ENCODE measurements at regions not wholly inside any gene's neighbourhood (a gene's known extent, or its start where the extent isn't known, plus 50 kb on each side); places are given as distances from the start of the nearest gene placed in this dataset.

- Histone ChIP-seq H3K4me2 (ENCODE audit: insufficient read depth, low read length) (no peak overlapping the region), H3K27ac (ENCODE audit: low read length) (no peak overlapping the region), H3K9me3 (ENCODE audit: insufficient read depth, low read length, severe bottlenecking) (no peaks in the 10 kb centered on the region), H3K9ac (ENCODE audit: low read depth, low read length) (no peak overlapping the region), H3K27me3 (ENCODE audit: insufficient read depth, low read length, poor library complexity) (no peaks in the 10 kb centered on the region), H3K4me1 (ENCODE audit: insufficient read depth, low read length) (no peaks in the 10 kb centered on the region), H2AFZ (ENCODE audit: low read depth, low read length) (no peak overlapping the region), H4K20me1 (ENCODE audit: insufficient read depth, low read length) (no peaks in the 10 kb centered on the region), H3K36me3 (ENCODE audit: insufficient read depth, low read length) (no peaks in the 10 kb centered on the region), H3K79me2 (ENCODE audit: insufficient read depth, low read length) (no peaks in the 10 kb centered on the region), H3K4me3 (ENCODE audit: low read depth in 1 of 2, low read length in 2 of 2) (no peak overlapping the region)
- no peak for TF ChIP-seq EZH2 (IDR thresholded peaks at IDR 0.05; ENCODE audit: borderline replicate concordance, low read depth, low read length, severe bottlenecking)
- no peak for TF ChIP-seq CTCF (IDR thresholded peaks at IDR 0.05; ENCODE audit: borderline replicate concordance, extremely low read depth, low read length, poor library complexity, severe bottlenecking)
- no peak for ATAC-seq (ENCODE audit: insufficient read depth, low read depth)
- DNase-seq: no peak
Measured at GRCh38 chr6:54754406-54754805, 92.2 kb upstream of the FAM83B start.

- Histone ChIP-seq H3K4me2 (ENCODE audit: insufficient read depth, low read length) (no peak overlapping the region), H2AFZ (ENCODE audit: low read depth, low read length) (no peak overlapping the region), H3K36me3 (ENCODE audit: insufficient read depth, low read length) (no peaks in the 10 kb centered on the region), H3K9ac (ENCODE audit: low read depth, low read length) (no peak overlapping the region), H3K27me3 (ENCODE audit: insufficient read depth, low read length, poor library complexity) (no peaks in the 10 kb centered on the region), H3K4me1 (ENCODE audit: insufficient read depth, low read length) (no peaks in the 10 kb centered on the region), H3K9me3 (ENCODE audit: insufficient read depth, low read length, severe bottlenecking) (no peaks in the 10 kb centered on the region), H3K27ac (ENCODE audit: low read length) (no peak overlapping the region), H3K4me3 (ENCODE audit: low read depth in 1 of 2, low read length in 2 of 2) (no peak overlapping the region), H3K79me2 (ENCODE audit: insufficient read depth, low read length) (no peaks in the 10 kb centered on the region), H4K20me1 (ENCODE audit: insufficient read depth, low read length) (no peaks in the 10 kb centered on the region)
- DNase-seq: no peak
- TF ChIP-seq CTCF (IDR thresholded peaks at IDR 0.05; ENCODE audit: borderline replicate concordance, extremely low read depth, low read length, poor library complexity, severe bottlenecking): no peak
- ATAC-seq (ENCODE audit: insufficient read depth, low read depth): no peak
Measured at GRCh38 chr6:54758340-54758739, 88.2 kb upstream of the FAM83B start.

GRCh38 chr6:54768494-54768893 lies 78.1 kb upstream of the FAM83B start:
- DNase-seq (no peak), ATAC-seq (ENCODE audit: insufficient read depth, low read depth) (no peak)
- Histone ChIP-seq H4K20me1 (ENCODE audit: insufficient read depth, low read length) (no peaks in the 10 kb centered on the region), H3K79me2 (ENCODE audit: insufficient read depth, low read length) (no peaks in the 10 kb centered on the region), H3K27me3 (ENCODE audit: insufficient read depth, low read length, poor library complexity) (no peaks in the 10 kb centered on the region), H3K9ac (ENCODE audit: low read depth, low read length) (no peak overlapping the region), H3K4me1 (ENCODE audit: insufficient read depth, low read length) (no peaks in the 10 kb centered on the region), H3K9me3 (ENCODE audit: insufficient read depth, low read length, severe bottlenecking) (no peaks in the 10 kb centered on the region), H3K4me3 (ENCODE audit: low read depth in 1 of 2, low read length in 2 of 2) (no peak overlapping the region), H2AFZ (ENCODE audit: low read depth, low read length) (no peak overlapping the region), H3K27ac (ENCODE audit: low read length) (no peak overlapping the region), H3K4me2 (ENCODE audit: insufficient read depth, low read length) (no peak overlapping the region), H3K36me3 (ENCODE audit: insufficient read depth, low read length) (no peaks in the 10 kb centered on the region)
- TF ChIP-seq EZH2 (IDR thresholded peaks at IDR 0.05; ENCODE audit: borderline replicate concordance, low read depth, low read length, severe bottlenecking): no peak
- no peak for TF ChIP-seq CTCF (IDR thresholded peaks at IDR 0.05; ENCODE audit: borderline replicate concordance, extremely low read depth, low read length, poor library complexity, severe bottlenecking)

- Histone ChIP-seq H3K9ac (ENCODE audit: low read depth, low read length) (no peak overlapping the region), H3K4me1 (ENCODE audit: insufficient read depth, low read length) (no peaks in the 10 kb centered on the region), H3K27me3 (ENCODE audit: insufficient read depth, low read length, poor library complexity) (no peaks in the 10 kb centered on the region), H3K36me3 (ENCODE audit: insufficient read depth, low read length) (no peaks in the 10 kb centered on the region), H3K79me2 (ENCODE audit: insufficient read depth, low read length) (no peaks in the 10 kb centered on the region), H2AFZ (ENCODE audit: low read depth, low read length) (no peak overlapping the region), H3K9me3 (ENCODE audit: insufficient read depth, low read length, severe bottlenecking) (no peaks in the 10 kb centered on the region), H4K20me1 (ENCODE audit: insufficient read depth, low read length) (no peaks in the 10 kb centered on the region), H3K27ac (ENCODE audit: low read length) (no peak overlapping the region), H3K4me2 (ENCODE audit: insufficient read depth, low read length) (no peak overlapping the region), H3K4me3 (ENCODE audit: low read depth in 1 of 2, low read length in 2 of 2) (no peak overlapping the region)
- DNase-seq: no peak
- TF ChIP-seq CTCF (IDR thresholded peaks at IDR 0.05; ENCODE audit: borderline replicate concordance, extremely low read depth, low read length, poor library complexity, severe bottlenecking): no peak
- no peak for TF ChIP-seq EZH2 (IDR thresholded peaks at IDR 0.05; ENCODE audit: borderline replicate concordance, low read depth, low read length, severe bottlenecking)
- ATAC-seq (ENCODE audit: insufficient read depth, low read depth): no peak
Measured at GRCh38 chr6:54770328-54770727, 76.2 kb upstream of the FAM83B start.
